GM19238 (cell line): ENCODE measurements at regions not wholly inside any gene's neighbourhood (a gene's known extent, or its start where the extent isn't known, plus 50 kb on each side); places are given as distances from the start of the nearest gene placed in this dataset.
"Not testable (repeated sequence)": the region's sequence is repeated elsewhere in the genome, so short reads cannot be mapped to it uniquely, and the experiment has no call there.

Experiments used
- DNase-seq: peaks from one replicate; pipeline ENCODE4 v3.0.0; 2011; ENCODE audit warnings: low spot score; ENCODE audit not compliant: insufficient read length

DNA sequence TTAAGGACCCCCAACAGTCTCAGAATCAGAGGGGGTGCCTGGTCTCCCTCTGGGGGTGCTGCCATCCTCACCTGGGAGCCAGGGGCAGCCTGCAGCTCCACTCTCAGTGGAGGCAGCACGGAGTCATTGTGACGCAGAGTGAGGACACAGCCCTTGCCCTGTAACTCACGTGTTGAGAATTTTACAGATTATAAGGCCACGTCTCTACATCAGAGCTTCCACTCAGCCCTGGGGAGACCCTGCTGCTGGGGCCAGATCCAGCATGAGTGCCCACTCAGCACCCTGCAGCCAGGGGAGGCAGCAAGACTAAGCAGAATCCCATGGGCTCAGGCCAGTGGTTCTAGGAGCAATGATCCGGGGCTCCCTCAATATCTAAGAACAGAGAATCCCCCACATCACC, 137.4 kb upstream of the AFDN start:
- no peak for DNase-seq

DNA sequence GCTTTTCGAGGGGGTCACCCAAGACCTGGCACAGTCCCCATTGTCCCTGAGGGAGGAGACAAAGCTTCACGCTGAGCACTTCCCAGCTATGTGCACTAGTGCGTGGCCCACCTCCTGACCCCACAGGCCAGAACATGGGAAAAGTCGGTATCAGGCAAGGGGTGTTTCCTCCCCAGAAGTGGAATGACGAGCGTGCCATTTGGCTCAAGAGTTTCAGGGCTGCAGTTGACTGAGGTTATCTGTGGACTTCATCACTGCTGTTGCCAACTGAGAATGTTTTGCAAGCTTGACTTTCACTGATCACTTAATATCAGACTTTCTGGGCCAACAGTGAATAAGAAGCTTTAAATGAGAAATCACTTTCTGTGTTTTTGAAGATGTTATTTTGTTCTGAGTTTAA, 137.0 kb upstream of the AFDN start:
- DNase-seq: no peak

DNA sequence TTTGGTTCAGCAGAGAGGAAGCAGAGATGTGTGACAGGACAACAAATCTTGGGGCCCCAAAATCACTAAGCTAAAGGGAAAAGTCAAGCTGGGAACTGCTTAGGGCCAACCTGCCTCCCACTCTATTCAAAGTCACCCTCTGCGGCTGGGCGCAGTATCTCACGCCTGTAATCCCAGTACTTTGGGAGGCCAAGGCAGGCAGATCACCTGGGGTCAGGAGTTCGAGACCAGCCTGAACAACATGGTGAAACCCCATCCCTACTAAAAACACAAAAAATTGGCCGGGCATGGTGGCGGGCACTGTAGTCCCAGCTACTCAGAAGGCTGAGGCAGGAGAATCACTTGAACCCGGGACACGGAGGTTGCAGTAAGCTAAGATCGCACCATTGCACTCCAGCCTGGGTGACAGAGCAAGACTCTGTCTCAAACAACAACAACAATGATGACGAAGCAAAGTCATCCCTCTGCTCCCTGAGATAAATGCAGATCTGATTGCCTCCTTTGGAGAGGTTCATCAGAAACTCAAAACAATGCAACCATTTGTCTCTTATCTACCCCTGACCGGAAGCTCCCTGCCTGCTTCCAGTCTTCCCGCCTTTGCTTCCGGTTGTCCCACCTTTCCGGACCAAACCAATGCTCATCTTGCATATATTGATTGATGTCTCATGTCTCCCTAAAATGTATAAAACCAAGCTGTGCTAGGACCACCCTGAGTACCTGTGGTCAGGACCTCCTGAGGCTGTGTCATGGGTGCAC, 136.4 kb upstream of the AFDN start:
- DNase-seq: not testable (repeated sequence)

GRCh38 chr6:167690931-167691330, 135.8 kb upstream of the AFDN start:
- no peak for DNase-seq

DNA sequence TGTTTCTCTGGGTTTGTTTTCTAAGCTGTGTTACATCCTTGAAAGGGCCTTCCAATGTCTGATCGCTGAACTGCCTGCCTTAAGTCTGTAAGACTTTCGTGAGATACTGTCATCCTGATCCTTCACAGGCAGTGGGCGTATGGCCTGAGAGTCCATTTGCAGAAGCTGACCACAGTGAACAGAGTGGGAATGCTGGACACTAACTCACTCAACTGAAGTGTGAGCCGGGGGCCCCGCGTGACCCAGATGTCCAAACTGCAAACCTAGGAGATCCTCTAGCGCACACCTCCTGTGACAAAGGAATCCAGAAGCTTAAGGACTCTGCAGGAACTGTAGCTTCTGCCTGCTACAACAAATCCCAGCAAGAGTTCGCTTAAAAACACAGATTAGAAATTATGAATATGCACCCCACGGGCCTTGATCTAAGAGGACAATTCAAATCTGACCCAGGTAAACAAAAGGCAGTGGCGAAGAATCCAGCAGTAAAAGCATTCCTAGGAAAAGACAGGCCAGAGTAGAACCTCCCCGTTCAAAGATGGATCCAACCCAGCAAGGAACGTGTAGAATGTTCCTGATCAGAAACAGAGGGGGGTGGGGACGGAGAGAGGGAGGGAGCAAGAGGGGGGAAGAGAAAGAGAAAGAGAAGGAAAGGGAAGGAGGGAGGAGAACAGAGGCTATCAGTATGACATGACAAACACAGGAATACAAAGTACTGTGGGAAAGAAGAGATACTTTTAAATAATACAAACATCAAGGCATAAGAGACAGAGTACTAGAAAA, 135.0 kb upstream of the AFDN start:
- no peak for DNase-seq

DNA sequence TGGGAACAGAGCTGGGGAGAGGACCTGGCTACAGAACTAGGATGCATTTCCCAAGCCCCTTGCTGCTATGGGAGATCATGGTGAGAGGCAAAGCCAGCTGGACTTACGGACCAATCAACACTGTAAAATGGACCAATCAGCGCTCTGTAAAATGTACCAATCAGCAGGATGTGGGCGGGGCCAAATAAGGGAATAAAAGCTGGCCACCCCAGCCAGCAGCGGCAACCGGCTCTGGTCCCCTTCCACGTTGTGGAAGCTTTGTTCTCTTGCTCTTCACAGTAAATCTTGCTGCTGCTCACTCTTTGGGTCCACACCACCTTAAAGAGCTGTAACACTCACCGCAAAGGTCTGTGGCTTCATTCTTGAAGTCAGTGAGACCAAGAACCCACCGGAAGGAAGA, 133.2 kb upstream of the AFDN start:
- not testable (repeated sequence) for DNase-seq

DNA sequence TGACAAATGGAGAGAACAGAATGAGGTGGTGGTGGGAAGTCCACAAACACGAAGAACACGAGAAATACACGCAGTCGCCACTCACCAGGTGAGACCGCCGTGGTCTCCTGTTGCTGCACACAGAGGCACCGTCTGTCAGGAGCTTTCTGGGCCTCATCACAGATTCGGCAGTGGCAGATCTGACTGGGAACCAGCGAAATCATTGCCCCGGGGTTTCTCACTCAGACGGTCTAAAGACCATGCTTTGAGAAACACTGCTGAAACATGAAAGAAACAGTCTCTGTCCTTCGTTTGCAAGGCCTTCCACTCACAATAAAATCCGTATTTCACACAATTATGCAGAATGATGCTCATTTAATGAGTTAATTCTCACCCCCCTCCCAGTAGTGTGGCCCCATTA, 130.9 kb upstream of the AFDN start:
- DNase-seq: no peak

- DNase-seq: no peak
Observed at GRCh38 chr6:167696296-167696695, 130.4 kb upstream of the AFDN start.

- no peak for DNase-seq
Observed at GRCh38 chr6:167697316-167697715, 129.4 kb upstream of the AFDN start.

- DNase-seq: no peak
Observed at GRCh38 chr6:167698540-167698939, 128.2 kb upstream of the AFDN start.

GRCh38 chr6:167699141-167699931, 127.4 kb upstream of the AFDN start:
- DNase-seq: peak; percentile 51

DNA sequence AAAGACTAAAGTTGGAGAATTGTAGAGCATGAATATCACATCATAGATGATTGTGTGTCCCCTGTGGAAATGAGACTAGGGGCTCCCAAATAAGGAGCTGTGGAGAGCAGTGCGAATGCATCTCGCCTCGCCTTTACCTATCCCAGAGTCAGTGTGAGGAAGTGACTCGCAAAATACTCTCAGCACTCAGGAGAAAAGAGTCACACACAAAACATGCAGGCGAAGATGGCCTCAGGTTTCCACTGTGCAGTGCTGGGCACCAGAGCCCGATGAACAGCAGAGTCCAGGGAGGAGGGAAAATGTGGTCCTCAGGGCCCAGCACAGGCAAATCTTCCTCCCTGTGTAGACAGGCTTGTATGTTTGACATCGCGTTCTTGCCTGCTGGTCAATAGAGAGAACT, 126.5 kb upstream of the AFDN start:
- DNase-seq: no peak

GRCh38 chr6:167701010-167701409, 125.7 kb upstream of the AFDN start:
- DNase-seq: no peak

DNA sequence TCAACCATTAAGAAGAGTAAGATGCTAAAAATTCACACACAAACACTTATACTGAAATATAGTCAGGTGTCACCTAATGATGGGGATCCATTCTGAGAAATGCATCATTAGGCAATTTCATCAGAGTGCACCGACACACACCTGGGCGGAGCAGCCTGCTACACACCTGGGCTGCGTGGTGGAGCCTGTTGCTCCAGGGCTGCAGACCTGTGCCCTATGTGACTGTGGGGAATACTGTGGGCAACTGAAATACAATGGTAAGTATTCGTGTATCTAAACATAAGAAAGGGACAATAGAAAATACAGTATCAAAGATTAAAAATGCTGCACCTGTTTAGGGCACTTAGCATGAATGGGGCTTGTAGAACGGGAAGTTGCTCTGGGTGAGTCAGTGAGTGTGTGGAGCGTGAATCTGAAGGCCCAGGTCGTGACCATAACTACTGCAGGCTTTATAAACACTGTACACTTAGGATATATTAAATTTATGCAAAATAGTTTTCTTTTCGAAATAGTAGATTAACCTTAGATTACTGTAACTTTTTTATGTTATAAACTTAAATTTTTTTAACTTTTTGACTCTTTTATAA, 124.4 kb upstream of the AFDN start:
- no peak for DNase-seq

DNA sequence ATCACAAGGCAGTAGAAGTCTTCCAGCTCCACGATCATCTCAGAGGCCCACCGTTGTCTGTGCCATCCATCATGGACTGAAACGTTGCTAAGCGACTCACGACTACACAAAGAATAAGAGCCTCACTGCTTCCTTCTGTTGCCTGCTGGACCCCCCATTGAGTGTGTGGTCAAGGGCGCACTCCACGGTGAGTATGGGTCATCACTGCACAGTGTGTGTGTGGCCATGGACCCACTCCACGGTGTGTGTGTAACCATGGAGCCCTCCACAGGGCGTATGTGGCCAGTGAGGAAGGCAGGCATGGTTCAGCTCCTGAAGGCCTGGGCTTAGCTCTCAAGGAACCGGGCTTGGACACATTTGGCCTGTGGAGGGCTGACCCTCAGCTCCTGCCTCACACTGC, 123.4 kb upstream of the AFDN start:
- no peak for DNase-seq

DNA sequence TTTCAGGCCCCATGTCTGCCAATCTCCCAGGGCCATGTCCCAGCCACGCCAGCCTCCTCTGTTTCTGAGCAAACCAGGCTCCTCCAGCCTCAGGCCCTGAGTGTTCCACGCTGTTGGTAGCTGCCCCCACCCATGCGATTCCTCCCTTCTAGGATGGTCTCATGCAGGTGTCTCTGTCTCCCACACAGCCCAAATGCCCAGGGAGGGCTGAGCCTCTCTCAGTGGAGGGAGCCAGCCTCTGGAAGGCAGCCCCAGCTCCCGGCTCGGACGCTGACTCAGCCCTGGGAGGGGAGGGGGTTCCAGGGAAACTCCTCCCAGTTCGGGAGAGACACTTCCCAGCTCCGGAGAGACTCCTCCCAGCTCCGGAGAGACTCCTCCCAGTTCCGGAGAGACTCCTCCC, 122.9 kb upstream of the AFDN start:
- DNase-seq: no peak

GRCh38 chr6:167704396-167704901, 122.3 kb upstream of the AFDN start:
- no peak for DNase-seq

DNA sequence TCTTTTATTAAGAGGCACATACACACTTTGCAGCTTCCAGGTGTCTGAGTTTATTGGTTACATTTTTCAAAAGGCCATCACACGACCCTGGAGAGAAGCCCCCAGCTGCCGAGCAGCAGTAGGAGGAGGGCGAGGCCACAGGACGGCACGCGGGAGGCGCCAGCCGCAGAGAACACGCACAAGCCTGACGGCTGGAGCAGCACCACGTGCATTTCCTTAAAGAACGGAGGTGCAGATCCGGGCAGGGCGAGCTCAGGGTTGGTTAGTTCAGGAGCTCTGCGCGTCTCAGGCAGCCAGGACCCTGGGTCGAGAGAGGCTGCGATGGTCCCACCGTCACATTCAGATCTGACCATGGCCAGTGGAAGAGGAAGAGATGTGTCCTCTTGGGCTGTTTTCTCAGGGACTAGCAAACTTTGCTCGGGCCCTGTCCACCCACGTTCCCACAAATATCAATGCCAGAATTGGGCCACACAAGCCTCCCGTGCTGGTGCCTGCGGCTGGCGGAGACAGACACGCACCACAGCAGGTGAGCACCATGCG, 121.4 kb upstream of the AFDN start:
- DNase-seq: no peak

DNA sequence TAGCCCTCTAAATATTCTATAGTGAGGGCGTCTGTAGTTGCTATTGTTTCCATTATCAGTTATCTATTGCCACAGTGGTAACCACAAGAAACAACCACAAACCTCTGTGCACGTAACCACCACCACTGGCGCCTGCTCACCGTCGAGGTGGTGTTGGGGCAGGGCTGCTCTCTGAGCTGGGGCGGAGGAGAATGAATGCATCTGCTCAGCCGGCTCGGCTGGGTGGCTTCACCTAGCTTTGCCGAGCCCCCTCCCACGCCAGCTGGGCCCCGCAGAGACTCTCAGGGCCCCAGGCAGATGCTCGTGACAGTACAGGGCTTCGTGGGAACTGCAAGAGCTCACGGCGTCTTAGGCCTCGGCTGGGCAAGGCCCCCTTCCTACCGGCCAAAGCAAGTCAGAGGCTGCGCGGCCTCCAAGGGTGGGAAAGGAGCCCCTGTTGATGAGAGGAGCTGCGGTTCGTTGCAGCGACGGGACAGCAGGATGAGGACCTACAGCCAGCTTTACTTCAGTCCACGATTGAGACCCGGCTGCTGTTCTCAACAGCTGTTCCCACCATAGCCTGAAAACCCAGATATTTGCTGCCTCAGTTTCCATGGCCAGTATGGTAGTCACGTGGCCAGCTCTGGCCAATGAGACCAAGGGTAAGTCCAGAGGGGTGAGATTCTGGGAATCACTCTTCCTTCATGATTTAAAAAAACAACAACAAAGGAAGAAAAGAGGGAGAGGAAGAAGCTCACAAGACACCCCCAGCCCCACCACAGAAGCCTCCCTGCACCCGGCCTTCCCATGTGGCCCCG, 120.2 kb upstream of the AFDN start:
- DNase-seq: peak; percentile 41

DNA sequence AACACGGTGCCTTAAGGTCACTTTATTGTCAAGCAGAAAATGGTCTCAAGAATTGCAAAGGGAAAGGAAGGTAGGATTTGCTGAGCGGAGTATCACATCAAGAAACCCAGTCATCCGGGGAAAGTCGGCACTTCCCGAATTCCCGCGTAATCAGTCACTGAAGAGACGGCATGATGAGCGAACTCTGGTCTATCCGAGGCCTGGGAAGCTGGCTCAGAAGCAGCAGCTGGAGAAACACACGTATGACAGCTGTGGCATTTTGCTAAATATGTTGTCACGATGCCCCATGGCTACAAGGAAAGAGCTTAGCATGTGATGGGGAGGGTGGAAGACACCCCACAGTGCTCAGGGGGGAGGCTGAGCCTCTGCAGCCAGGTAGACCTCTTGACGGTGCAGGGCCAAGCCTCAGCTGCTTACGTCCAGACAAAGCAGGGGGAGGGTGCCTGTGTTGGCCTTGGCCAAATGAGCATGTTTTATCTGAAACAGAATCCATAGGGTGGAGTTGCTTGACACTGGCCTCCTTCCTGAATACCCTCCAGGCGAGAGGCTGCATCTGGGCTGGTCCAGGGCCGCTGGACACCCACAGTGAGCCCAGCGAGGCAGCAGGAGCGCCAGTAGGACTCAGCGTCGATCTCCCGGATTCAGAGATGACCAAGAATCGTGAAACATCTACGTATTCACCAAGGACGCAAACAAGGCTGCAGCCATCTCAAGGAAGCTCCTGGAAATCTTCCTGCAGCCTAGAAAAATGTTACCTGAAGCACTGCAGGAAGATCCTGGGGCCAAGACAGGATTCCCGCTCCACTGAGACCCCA, 118.8 kb upstream of the AFDN start:
- no peak for DNase-seq
